ENCODE measurements at regions not wholly inside any gene's neighbourhood (a gene's known extent, or its start where the extent isn't known, plus 50 kb on each side); places are given as distances from the start of the nearest gene placed in this dataset.

DNA sequence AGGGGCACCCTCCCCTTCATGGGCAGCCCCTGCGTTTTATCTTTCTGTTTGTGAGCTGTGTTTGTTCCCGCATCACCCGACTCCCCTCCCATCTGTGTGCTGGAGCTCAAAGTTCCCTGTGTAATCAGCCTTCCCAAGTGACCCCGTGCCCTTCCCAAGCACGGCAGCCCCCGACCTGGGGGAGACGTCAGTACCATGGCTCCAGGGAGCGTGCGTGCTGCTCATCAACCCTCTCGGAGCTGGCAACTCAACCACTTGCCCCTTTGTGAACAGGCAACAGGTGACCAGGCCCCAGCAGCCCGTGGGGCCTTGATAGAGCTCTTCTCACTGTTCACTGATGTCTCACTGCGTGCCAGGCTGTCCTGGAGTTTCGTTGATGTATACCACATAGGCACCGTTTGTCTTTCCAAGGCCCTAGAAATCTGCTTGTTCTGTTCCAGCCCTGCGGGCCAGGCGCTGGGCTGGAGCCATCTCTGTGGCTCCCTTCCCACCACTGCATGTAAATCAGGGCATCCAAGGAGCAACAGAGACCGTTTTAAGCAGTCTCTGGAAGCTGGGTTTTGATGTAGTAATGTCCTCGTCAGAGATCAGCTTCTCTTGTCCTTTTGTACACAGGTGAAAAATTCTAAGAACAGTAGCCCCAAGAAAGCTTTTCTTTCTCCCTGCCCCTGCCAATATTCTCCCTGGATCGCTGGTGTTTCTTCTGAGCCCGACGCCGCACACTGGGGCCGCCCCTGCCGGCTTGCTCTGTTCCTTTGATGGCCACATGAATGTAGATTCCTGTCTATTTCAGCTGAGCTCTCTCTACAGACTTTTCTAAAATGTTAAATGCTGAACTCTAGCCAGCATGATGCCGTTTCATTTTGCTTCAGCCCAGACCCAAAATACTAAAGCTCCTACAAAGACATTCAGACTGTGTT is 107.0 kb upstream of the PTPRM start:
- Mint-ChIP-seq H3K36me3 (ENCODE audit: low read depth) (no peaks in the 10 kb centered on the region), H3K27me3 (no peaks in the 10 kb centered on the region), H3K9me3 (no peaks in the 10 kb centered on the region), H3K4me3 (no peak overlapping the region), H3K4me1 (no peaks in the 10 kb centered on the region), H3K27ac (no peak overlapping the region)
- no peak for DNase-seq
- CTCF ChIA-PET, result interaction anchor here (0.6 kb wide), 1 partner anchor 20 kb away, joined by 3 read pairs; no protein-coding TSS in a partner anchor
- POLR2A ChIA-PET, result no interaction called here

GRCh38 chr18:7464245-7464966 is 102.7 kb upstream of the PTPRM start:
- Mint-ChIP-seq H3K27me3 (no peaks in the 10 kb centered on the region), H3K4me1 (no peaks in the 10 kb centered on the region), H3K27ac (no peak overlapping the region), H3K36me3 (ENCODE audit: low read depth) (no peaks in the 10 kb centered on the region), H3K9me3 (no peaks in the 10 kb centered on the region), H3K4me3 (no peak overlapping the region)
- no peak for DNase-seq
- POLR2A ChIA-PET, result no interaction called here
- CTCF ChIA-PET, result no interaction called here

- Mint-ChIP-seq H3K36me3 (ENCODE audit: low read depth) (no peaks in the 10 kb centered on the region), H3K4me3 (no peak overlapping the region)
These were observed 100.9 kb upstream of the PTPRM start for GRCh38 chr18:7466190-7466589.

DNA sequence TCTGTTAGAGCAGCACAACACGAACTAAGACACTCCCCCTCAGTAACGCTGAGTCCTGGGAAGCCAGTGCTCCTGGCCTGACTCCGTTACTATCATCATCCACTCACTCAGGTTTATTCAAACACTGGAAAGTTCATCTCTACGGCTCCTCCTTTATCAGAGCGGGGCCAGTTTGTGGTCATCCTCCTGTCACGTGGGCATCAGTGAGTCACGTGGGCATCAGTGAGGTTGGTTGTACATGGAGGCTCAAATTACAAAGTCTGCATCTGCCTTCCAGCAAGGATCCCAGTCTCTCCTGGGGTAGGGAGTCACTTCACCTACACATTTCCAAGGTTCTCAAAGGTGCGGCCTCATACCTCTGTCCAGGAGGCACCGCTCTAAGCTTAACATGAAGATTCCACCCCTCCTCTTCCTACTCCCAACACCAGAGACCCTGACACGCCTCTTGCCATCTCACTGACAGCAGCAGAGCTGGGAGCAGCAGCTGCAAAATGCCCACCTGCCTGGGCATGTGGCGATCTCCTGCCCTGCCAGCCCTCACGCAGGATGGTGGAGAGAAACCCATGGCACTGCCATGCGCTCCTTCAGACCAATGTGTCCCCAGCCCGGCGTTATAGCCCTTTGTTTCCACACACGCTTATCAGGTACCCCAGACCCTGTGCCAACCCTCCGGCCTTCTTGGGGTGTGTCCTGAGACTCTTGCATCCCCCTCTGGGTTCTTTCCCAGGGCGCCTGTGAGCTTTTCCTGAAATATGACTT is 99.2 kb upstream of the PTPRM start:
- H3K27ac Mint-ChIP-seq, result no peak overlapping the region
- H3K4me3 Mint-ChIP-seq, result no peak overlapping the region
- ChIA-PET POLR2A (no interaction called here), CTCF (no interaction called here)
- H3K9me3 Mint-ChIP-seq, result no peaks in the 10 kb centered on the region
- no peaks in the 10 kb centered on the region for H3K27me3 Mint-ChIP-seq
- no peaks in the 10 kb centered on the region for H3K36me3 Mint-ChIP-seq (ENCODE audit: low read depth)
- H3K4me1 Mint-ChIP-seq, result no peaks in the 10 kb centered on the region
- no peak for DNase-seq

More at GRCh38 chr18:7466190-7466589, 100.9 kb upstream of the PTPRM start:
- no peaks in the 10 kb centered on the region for H3K4me1 Mint-ChIP-seq
- POLR2A ChIA-PET, result no interaction called here
- H3K27me3 Mint-ChIP-seq, result no peaks in the 10 kb centered on the region
- H3K27ac Mint-ChIP-seq, result no peak overlapping the region
- DNase-seq, result no peak
- no peaks in the 10 kb centered on the region for H3K9me3 Mint-ChIP-seq
- CTCF ChIA-PET, result no interaction called here

GRCh38 chr18:7470101-7470500 is 97.0 kb upstream of the PTPRM start:
- no peaks in the 10 kb centered on the region for H3K9me3 Mint-ChIP-seq
- H3K27ac Mint-ChIP-seq, result no peak overlapping the region
- ChIA-PET POLR2A (no interaction called here), CTCF (no interaction called here)
- no peak for DNase-seq
- H3K36me3 Mint-ChIP-seq (ENCODE audit: low read depth), result no peaks in the 10 kb centered on the region
- H3K4me3 Mint-ChIP-seq, result no peak overlapping the region
- H3K27me3 Mint-ChIP-seq, result no peaks in the 10 kb centered on the region
- H3K4me1 Mint-ChIP-seq, result no peaks in the 10 kb centered on the region

DNA sequence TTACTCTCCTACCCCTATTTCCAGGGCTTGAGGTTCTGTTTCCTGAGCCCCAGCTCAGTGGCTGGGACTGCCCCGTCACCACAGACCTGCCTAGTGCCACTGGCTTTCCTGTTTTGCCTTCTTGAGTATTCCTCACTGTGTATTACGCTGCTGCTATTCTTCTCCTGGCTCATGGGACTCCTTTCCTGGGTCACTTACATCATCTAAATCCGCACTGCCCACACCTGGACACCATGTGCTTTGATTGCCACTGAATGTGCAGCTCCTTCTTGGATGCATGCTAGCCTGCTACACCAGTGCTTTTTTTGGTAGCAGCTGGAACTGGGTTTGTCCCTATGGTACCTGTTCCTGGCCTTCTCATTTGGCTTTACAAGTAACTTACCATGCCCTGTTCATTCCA is 96.6 kb upstream of the PTPRM start:
- Mint-ChIP-seq H3K27ac (no peak overlapping the region), H3K4me1 (no peaks in the 10 kb centered on the region), H3K27me3 (no peaks in the 10 kb centered on the region), H3K36me3 (ENCODE audit: low read depth) (no peaks in the 10 kb centered on the region), H3K4me3 (no peak overlapping the region), H3K9me3 (no peaks in the 10 kb centered on the region)
- POLR2A ChIA-PET, result no interaction called here
- CTCF ChIA-PET, result no interaction called here
- no peak for DNase-seq

GRCh38 chr18:7476386-7476785 is 90.7 kb upstream of the PTPRM start:
- ChIA-PET POLR2A (no interaction called here), CTCF (interaction anchor here (0.6 kb wide), 1 partner anchor 17 kb away, joined by 3 read pairs; no protein-coding TSS in a partner anchor)
- Mint-ChIP-seq H3K27ac (no peak overlapping the region), H3K4me3 (no peak overlapping the region), H3K36me3 (ENCODE audit: low read depth) (no peaks in the 10 kb centered on the region), H3K27me3 (no peaks in the 10 kb centered on the region), H3K9me3 (no peaks in the 10 kb centered on the region), H3K4me1 (no peaks in the 10 kb centered on the region)
- no peak for DNase-seq

- H3K4me1 Mint-ChIP-seq, result no peaks in the 10 kb centered on the region
- H3K36me3 Mint-ChIP-seq (ENCODE audit: low read depth), result no peaks in the 10 kb centered on the region
- ChIA-PET POLR2A (no interaction called here), CTCF (no interaction called here)
- no peak for DNase-seq
- H3K9me3 Mint-ChIP-seq, result no peaks in the 10 kb centered on the region
- no peak overlapping the region for H3K4me3 Mint-ChIP-seq
- H3K27ac Mint-ChIP-seq, result no peak overlapping the region
- H3K27me3 Mint-ChIP-seq, result no peaks in the 10 kb centered on the region
These were observed 87.4 kb upstream of the PTPRM start for GRCh38 chr18:7479756-7480155.

GRCh38 chr18:7480879-7481278 is 86.2 kb upstream of the PTPRM start:
- no peaks in the 10 kb centered on the region for H3K27me3 Mint-ChIP-seq
- no peaks in the 10 kb centered on the region for H3K9me3 Mint-ChIP-seq
- no peaks in the 10 kb centered on the region for H3K36me3 Mint-ChIP-seq (ENCODE audit: low read depth)
- no peak for DNase-seq
- H3K4me3 Mint-ChIP-seq, result no peak overlapping the region
- ChIA-PET POLR2A (no interaction called here), CTCF (no interaction called here)
- H3K4me1 Mint-ChIP-seq, result no peaks in the 10 kb centered on the region
- H3K27ac Mint-ChIP-seq, result no peak overlapping the region

GRCh38 chr18:7482342-7482741 is 84.8 kb upstream of the PTPRM start:
- Mint-ChIP-seq H3K9me3 (no peaks in the 10 kb centered on the region), H3K4me1 (no peaks in the 10 kb centered on the region), H3K27me3 (no peaks in the 10 kb centered on the region), H3K27ac (no peak overlapping the region), H3K4me3 (no peak overlapping the region), H3K36me3 (ENCODE audit: low read depth) (no peaks in the 10 kb centered on the region)
- CTCF ChIA-PET, result no interaction called here
- POLR2A ChIA-PET, result no interaction called here
- no peak for DNase-seq

- DNase-seq, result no peak
- POLR2A ChIA-PET, result no interaction called here
These were observed 81.5 kb upstream of the PTPRM start for GRCh38 chr18:7485616-7486015.

DNA sequence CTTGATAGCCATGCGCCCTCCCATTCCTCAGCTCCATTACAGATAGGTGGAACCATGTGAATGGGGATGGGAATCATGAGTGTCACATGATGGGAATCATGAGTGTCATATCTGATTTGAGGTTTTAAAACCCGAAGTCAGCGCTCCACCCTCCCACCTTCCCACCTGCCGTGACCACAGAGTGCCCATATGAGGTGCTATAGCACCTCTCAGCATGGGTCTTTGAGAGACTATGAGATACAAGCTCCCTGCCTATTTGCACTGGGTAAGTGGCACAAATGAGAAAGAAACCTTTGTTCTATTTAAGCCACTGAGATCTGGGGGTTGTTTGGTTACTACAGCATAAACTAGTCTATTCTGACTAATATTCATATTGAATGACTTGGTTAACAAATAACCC is 78.5 kb upstream of the PTPRM start:
- no peak overlapping the region for H3K4me3 Mint-ChIP-seq
- H3K9me3 Mint-ChIP-seq, result no peaks in the 10 kb centered on the region
- no peak overlapping the region for H3K27ac Mint-ChIP-seq
- no peaks in the 10 kb centered on the region for H3K27me3 Mint-ChIP-seq
- no peaks in the 10 kb centered on the region for H3K4me1 Mint-ChIP-seq
- no peak for DNase-seq
- H3K36me3 Mint-ChIP-seq (ENCODE audit: low read depth), result no peaks in the 10 kb centered on the region
- CTCF ChIA-PET, result interaction anchor here (0.6 kb wide), 1 partner anchor 567 kb away, joined by 3 read pairs; no protein-coding TSS in a partner anchor
- POLR2A ChIA-PET, result no interaction called here

More at GRCh38 chr18:7485616-7486015, 81.5 kb upstream of the PTPRM start:
- no peak overlapping the region for H3K4me3 Mint-ChIP-seq
- H3K27ac Mint-ChIP-seq, result no peak overlapping the region
- H3K9me3 Mint-ChIP-seq, result no peaks in the 10 kb centered on the region
- H3K27me3 Mint-ChIP-seq, result no peaks in the 10 kb centered on the region
- CTCF ChIA-PET, result no interaction called here
- H3K36me3 Mint-ChIP-seq (ENCODE audit: low read depth), result no peaks in the 10 kb centered on the region
- H3K4me1 Mint-ChIP-seq, result no peaks in the 10 kb centered on the region

DNA sequence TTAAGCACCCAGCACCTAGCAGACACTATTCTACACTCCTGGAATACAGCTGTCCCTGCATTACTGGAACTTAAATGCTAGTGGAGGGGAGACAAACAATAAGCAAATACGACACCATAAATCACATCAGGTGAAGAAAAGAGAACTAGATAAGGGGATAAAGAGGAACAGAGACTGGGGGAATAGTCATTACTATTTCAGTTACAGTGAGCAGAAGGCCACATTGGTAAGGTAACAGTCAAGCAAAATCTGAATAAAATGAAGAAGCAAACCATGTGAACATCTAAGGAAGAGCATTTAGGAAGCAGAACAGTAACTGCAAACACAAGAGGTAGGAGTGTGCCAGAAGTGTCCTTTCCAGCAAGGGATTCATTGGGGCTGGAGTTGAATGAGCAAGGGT is 77.0 kb upstream of the PTPRM start:
- POLR2A ChIA-PET, result no interaction called here
- Mint-ChIP-seq H3K9me3 (no peaks in the 10 kb centered on the region), H3K4me3 (no peak overlapping the region), H3K36me3 (ENCODE audit: low read depth) (no peaks in the 10 kb centered on the region), H3K27me3 (no peaks in the 10 kb centered on the region), H3K27ac (no peak overlapping the region), H3K4me1 (no peaks in the 10 kb centered on the region)
- CTCF ChIA-PET, result no interaction called here
- DNase-seq, result no peak

Data from activated CD4-positive, alpha-beta T cell treated with anti-CD3 and anti-CD28 coated beads, Interleukin-2, amount 10 ng/mL, durations not matched to agents 7 days and 5 days (primary cell).